GM12878 (cell line): ENCODE measurements at regions not wholly inside any gene's neighbourhood (a gene's known extent, or its start where the extent isn't known, plus 50 kb on each side); places are given as distances from the start of the nearest gene placed in this dataset.

Experiments used
- CUX1 ChIP-seq: IDR thresholded peaks from 2 replicates; pipeline ENCODE4 v1.6.1; 2012; ENCODE audit warnings: improper control_type of control experiment, low read depth, low read length; ENCODE audit not compliant: insufficient replicate concordance
- TARDBP ChIP-seq: IDR thresholded peaks from 2 replicates; pipeline ENCODE4 v1.6.1; 2016; ENCODE audit warnings: borderline replicate concordance
- TF ChIP-seq, protein P1 (sequence below): fragments of 450-650 bp; IDR thresholded peaks from 2 replicates; pipeline ENCODE4 v1.6.1; 2016; ENCODE audit warnings: mild to moderate bottlenecking, moderate library complexity, borderline replicate concordance

DNA sequence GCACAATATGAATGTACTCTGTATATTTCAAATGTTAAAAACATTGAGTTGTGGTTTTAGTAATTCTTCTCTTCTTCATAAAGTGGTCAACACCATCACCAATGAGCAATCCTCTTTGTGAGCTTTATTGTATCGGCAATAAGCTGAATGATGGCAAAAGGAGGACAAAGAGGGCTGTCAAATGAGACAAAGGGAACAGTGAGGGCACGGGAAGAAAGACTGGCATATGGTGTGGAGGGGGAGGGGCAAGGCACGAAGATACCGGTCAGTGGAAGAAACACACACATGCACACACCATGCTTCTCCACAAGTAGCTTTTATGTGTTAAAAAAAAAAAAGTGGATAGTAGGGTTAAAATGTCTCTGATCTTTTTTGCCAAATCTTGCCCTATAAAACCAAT, 506.8 kb upstream of the CITED2 start (continued):
- TF ChIP-seq CUX1 (no peak), TARDBP (no peak)
- TF ChIP-seq, protein P1, sequence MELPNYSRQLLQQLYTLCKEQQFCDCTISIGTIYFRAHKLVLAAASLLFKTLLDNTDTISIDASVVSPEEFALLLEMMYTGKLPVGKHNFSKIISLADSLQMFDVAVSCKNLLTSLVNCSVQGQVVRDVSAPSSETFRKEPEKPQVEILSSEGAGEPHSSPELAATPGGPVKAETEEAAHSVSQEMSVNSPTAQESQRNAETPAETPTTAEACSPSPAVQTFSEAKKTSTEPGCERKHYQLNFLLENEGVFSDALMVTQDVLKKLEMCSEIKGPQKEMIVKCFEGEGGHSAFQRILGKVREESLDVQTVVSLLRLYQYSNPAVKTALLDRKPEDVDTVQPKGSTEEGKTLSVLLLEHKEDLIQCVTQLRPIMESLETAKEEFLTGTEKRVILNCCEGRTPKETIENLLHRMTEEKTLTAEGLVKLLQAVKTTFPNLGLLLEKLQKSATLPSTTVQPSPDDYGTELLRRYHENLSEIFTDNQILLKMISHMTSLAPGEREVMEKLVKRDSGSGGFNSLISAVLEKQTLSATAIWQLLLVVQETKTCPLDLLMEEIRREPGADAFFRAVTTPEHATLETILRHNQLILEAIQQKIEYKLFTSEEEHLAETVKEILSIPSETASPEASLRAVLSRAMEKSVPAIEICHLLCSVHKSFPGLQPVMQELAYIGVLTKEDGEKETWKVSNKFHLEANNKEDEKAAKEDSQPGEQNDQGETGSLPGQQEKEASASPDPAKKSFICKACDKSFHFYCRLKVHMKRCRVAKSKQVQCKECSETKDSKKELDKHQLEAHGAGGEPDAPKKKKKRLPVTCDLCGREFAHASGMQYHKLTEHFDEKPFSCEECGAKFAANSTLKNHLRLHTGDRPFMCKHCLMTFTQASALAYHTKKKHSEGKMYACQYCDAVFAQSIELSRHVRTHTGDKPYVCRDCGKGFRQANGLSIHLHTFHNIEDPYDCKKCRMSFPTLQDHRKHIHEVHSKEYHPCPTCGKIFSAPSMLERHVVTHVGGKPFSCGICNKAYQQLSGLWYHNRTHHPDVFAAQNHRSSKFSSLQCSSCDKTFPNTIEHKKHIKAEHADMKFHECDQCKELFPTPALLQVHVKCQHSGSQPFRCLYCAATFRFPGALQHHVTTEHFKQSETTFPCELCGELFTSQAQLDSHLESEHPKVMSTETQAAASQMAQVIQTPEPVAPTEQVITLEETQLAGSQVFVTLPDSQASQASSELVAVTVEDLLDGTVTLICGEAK: no peak
